Caco-2 (cell line): ENCODE measurements at regions not wholly inside any gene's neighbourhood (a gene's known extent, or its start where the extent isn't known, plus 50 kb on each side); places are given as distances from the start of the nearest gene placed in this dataset.

ENCODE experiments used
- BruUV-seq: library from RNA; stranded (reverse); fragments of 400-500 nt; replicated peaks from 2 replicates; lab custom pipeline; 2021; lab: Mats Ljungman, UMichigan
- CTCF ChIA-PET: fragments of 300-600 bp; sonication (Branson Sonifier 250); formaldehyde crosslinking; loops from one replicate; lab custom pipeline; 2022; ENCODE audit warnings: antibody characterized with exemption; lab: Charles Lee
- POLR2A ChIA-PET: fragments of 300-600 bp; sonication (Branson Sonifier 250); formaldehyde crosslinking; loops from one replicate; lab custom pipeline; 2022; ENCODE audit warnings: antibody characterized with exemption; lab: Charles Lee
- DNase-seq, 2 experiments: peaks; one replicate each; pipeline versions ENCODE4 v3.0.0 to v3.0.0-alpha.2; 2020 to 2022
- H3K27me3 ChIP-seq: replicated peaks from 2 replicates; pipeline ENCODE4 v1.6.0; 2011; ENCODE audit warnings: low read length; ENCODE audit not compliant: control insufficient read depth, insufficient read depth
- H3K36me3 ChIP-seq: 2 replicates; pipeline ENCODE4 v1.5.1; 2011; ENCODE audit warnings: low read length; ENCODE audit not compliant: control insufficient read depth, insufficient read depth
- H3K4me1 ChIP-seq: fragments of 250-450 bp; sonication (Bioruptor Pico); 2 replicates; pipeline ENCODE4 v1.5.1; 2020; ENCODE audit warnings: mild to moderate bottlenecking
- H3K4me3 ChIP-seq: 2 replicates; pipeline ENCODE4 v1.5.1; 2011; ENCODE audit warnings: low read depth, mild to moderate bottlenecking, control low read depth, low read length
- H3K9me3 ChIP-seq: fragments of 250-450 bp; sonication (Bioruptor Pico); 2 replicates; pipeline ENCODE4 v1.5.1; 2020; ENCODE audit warnings: mild to moderate bottlenecking, moderate library complexity
- H3K27ac Mint-ChIP-seq: one replicate; pipeline ENCODE4 v1.8.0; 2022; ENCODE audit warnings: mixed read lengths; ENCODE audit not compliant: unreplicated experiment
- H3K27me3 Mint-ChIP-seq: one replicate; pipeline ENCODE4 v1.8.0; 2022; ENCODE audit warnings: mixed read lengths; ENCODE audit not compliant: insufficient read depth, unreplicated experiment
- H3K36me3 Mint-ChIP-seq: one replicate; pipeline ENCODE4 v1.8.0; 2022; ENCODE audit warnings: mild to moderate bottlenecking, mixed read lengths; ENCODE audit not compliant: insufficient read depth, unreplicated experiment
- H3K4me1 Mint-ChIP-seq: one replicate; pipeline ENCODE4 v1.8.0; 2022; ENCODE audit warnings: low read depth, mixed read lengths; ENCODE audit not compliant: unreplicated experiment
- H3K4me3 Mint-ChIP-seq: one replicate; pipeline ENCODE4 v1.8.0; 2022; ENCODE audit warnings: mild to moderate bottlenecking, moderate library complexity, mixed read lengths; ENCODE audit not compliant: unreplicated experiment
- H3K9me3 Mint-ChIP-seq: one replicate; pipeline ENCODE4 v1.8.0; 2022; ENCODE audit warnings: mixed read lengths; ENCODE audit not compliant: unreplicated experiment
- intact Hi-C: fragments of 100-400 bp; cut with micrococcal nuclease; formaldehyde crosslinking; loops from one replicate; pipeline ENCODE4 v1.10.0; 2022; ENCODE audit not compliant: unreplicated experiment
- TF ChIP-seq, protein P1 (sequence below), 2 experiments: fragments of 200-600 bp in 1 of 2; IDR thresholded peaks; 1 replicate in 1 of 2; 2 replicates in 1 of 2; pipeline versions ENCODE4 v1.5.1 to v1.8.0; 2011 to 2022; ENCODE audit warnings: antibody characterized with exemption in 1 of 2, control low read depth in 1 of 2, inconsistent platforms in 1 of 2, low read depth in 1 of 2, low read length in 1 of 2, mild to moderate bottlenecking in 1 of 2, moderate library complexity in 1 of 2; ENCODE audit not compliant: insufficient read depth in 1 of 2, severe bottlenecking in 1 of 2, unreplicated experiment in 1 of 2

GRCh38 chr7:69364813-69365643, 233.2 kb upstream of the AUTS2 start:
- ChIA-PET CTCF (no interaction called here), POLR2A (no interaction called here)
- no TSS peak for BruUV-seq
- Histone ChIP-seq H3K4me1 (no peaks in the 10 kb centered on the region), H3K4me3 (no peak overlapping the region), H3K9me3 (no peaks in the 10 kb centered on the region), H3K36me3 (no peaks in the 10 kb centered on the region), H3K27me3 (no peaks in the 10 kb centered on the region)
- no peaks in the 10 kb centered on the region for H3K4me1 Mint-ChIP-seq
- no peak overlapping the region for H3K27ac Mint-ChIP-seq
- TF ChIP-seq, protein P1, sequence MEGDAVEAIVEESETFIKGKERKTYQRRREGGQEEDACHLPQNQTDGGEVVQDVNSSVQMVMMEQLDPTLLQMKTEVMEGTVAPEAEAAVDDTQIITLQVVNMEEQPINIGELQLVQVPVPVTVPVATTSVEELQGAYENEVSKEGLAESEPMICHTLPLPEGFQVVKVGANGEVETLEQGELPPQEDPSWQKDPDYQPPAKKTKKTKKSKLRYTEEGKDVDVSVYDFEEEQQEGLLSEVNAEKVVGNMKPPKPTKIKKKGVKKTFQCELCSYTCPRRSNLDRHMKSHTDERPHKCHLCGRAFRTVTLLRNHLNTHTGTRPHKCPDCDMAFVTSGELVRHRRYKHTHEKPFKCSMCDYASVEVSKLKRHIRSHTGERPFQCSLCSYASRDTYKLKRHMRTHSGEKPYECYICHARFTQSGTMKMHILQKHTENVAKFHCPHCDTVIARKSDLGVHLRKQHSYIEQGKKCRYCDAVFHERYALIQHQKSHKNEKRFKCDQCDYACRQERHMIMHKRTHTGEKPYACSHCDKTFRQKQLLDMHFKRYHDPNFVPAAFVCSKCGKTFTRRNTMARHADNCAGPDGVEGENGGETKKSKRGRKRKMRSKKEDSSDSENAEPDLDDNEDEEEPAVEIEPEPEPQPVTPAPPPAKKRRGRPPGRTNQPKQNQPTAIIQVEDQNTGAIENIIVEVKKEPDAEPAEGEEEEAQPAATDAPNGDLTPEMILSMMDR (IDR thresholded peaks at IDR 0.05; ENCODE audit: insufficient read depth in 1 of 2, low read depth in 1 of 2, low read length in 1 of 2, severe bottlenecking in 1 of 2, unreplicated experiment in 1 of 2), result no peak
- no peaks in the 10 kb centered on the region for H3K9me3 Mint-ChIP-seq
- no peak for DNase-seq
- intact Hi-C loops, result no loop called here
- no peaks in the 10 kb centered on the region for H3K36me3 Mint-ChIP-seq
- no peak overlapping the region for H3K4me3 Mint-ChIP-seq
- H3K27me3 Mint-ChIP-seq, result peaks cover 5% of the 10 kb centered on the region

- CTCF ChIA-PET, result no interaction called here
- POLR2A ChIA-PET, result no interaction called here
- Histone ChIP-seq H3K36me3 (no peaks in the 10 kb centered on the region), H3K4me1 (no peaks in the 10 kb centered on the region), H3K9me3 (no peaks in the 10 kb centered on the region), H3K27me3 (no peaks in the 10 kb centered on the region), H3K4me3 (no peak overlapping the region)
- Mint-ChIP-seq H3K9me3 (no peaks in the 10 kb centered on the region), H3K4me1 (no peaks in the 10 kb centered on the region), H3K36me3 (no peaks in the 10 kb centered on the region), H3K27ac (no peak overlapping the region), H3K27me3 (peaks cover 5% of the 10 kb centered on the region), H3K4me3 (no peak overlapping the region)
- DNase-seq, result no peak
- intact Hi-C loops, result no loop called here
- no TSS peak for BruUV-seq
- TF ChIP-seq, protein P1 (IDR thresholded peaks at IDR 0.05; ENCODE audit: insufficient read depth in 1 of 2, low read depth in 1 of 2, low read length in 1 of 2, severe bottlenecking in 1 of 2, unreplicated experiment in 1 of 2), result no peak
Observed at GRCh38 chr7:69365651-69366192, 232.6 kb upstream of the AUTS2 start.

DNA sequence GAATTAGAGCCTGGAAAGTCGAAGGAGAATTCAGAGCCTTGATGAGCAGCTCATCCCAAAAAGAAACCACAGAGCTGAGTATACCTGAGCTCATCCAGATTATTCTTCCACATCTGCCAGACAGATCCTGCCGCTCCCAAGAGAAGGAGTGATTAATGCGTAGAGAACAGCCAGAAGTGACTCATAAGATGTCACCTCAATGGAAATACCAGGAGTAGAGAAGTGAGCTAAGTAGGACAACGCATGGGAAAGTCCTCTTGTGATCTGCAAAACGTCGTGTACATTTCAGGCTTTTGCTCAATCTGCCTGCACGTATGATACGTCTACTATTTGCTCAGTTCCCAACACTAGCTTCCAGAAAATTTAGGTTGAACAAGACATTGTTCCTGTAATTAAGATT, 230.5 kb upstream of the AUTS2 start:
- Mint-ChIP-seq H3K9me3 (peaks cover 2% of the 10 kb centered on the region), H3K36me3 (no peaks in the 10 kb centered on the region), H3K4me1 (no peaks in the 10 kb centered on the region), H3K27me3 (peaks cover 5% of the 10 kb centered on the region), H3K27ac (no peak overlapping the region), H3K4me3 (no peak overlapping the region)
- H3K4me3 ChIP-seq, result no peak overlapping the region
- CTCF ChIA-PET, result no interaction called here
- no peaks in the 10 kb centered on the region for H3K9me3 ChIP-seq
- no peaks in the 10 kb centered on the region for H3K27me3 ChIP-seq
- POLR2A ChIA-PET, result no interaction called here
- DNase-seq, result no peak
- H3K36me3 ChIP-seq, result no peaks in the 10 kb centered on the region
- no peaks in the 10 kb centered on the region for H3K4me1 ChIP-seq
- TF ChIP-seq, protein P1 (IDR thresholded peaks at IDR 0.05; ENCODE audit: insufficient read depth in 1 of 2, low read depth in 1 of 2, low read length in 1 of 2, severe bottlenecking in 1 of 2, unreplicated experiment in 1 of 2), result no peak
- no TSS peak for BruUV-seq
- intact Hi-C loops, result no loop called here
